HG03575 (cell line): ENCODE measurements at regions not wholly inside any gene's neighbourhood (a gene's known extent, or its start where the extent isn't known, plus 50 kb on each side); places are given as distances from the start of the nearest gene placed in this dataset.

ENCODE experiments used
- ATAC-seq: cut with Tn5 transposase; IDR thresholded peaks from one replicate; pipeline ENCODE4 v1.9.1; 2021; ENCODE audit not compliant: unreplicated experiment, insufficient number of reproducible peaks, low FRiP score; ENCODE audit errors: extremely low read depth

DNA sequence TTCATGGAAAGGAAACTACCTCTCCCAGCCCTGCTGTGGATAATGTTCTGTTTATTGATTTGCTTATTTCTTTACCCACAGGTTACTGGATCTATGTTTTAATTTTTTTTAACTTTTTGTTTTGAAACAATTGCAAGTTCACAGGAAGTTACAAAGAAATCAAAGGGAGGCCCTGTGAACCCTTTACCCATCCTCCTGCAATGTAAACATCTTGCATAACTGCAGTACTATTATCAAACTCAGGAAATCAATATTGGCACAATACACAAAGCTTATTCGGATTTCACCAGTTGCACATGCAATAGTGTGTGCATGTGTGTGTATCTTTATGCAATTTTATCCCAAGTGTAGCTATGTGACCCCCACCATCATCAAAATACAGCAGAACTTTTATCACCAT lies 398.0 kb downstream of the BTBD3 start:
- ATAC-seq: no peak

DNA sequence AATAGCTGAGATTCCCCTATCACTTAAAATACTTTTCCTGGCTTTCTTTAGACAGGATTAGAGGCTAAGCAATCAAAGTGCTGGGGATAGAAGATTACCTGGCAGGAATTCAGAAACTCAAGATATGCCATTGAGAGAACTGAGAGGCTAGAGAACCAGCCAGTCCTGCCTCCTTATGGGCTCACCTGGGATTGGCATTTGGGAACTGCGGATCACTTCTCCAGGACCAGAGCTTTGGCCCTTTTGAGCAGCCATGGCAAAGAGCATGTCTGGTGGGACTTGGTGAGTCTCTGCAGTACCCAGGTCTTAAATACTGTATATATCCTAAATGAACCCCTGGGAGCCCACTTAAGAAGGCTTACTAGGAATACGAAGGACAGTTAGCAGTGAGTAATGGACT lies 399.1 kb downstream of the BTBD3 start:
- ATAC-seq: no peak

DNA sequence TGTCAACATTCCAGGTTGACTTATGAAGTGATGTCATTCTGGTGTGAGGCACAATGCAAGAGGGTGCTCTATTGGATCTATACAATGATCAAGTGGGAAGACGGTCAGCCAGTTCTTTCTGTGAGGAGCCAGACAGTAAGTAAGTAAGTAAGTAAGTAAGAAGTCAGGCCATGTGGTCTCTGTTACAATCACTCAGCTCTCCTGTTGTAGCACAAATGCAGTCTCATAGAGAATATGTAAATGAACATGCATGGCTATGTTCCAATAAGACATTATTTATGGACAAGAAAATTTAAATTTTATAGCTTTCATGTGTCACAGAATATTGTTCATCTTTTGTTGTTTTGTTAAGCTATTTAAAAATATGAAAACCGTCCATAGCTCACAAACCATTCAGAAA lies 399.7 kb downstream of the BTBD3 start:
- no peak for ATAC-seq

DNA sequence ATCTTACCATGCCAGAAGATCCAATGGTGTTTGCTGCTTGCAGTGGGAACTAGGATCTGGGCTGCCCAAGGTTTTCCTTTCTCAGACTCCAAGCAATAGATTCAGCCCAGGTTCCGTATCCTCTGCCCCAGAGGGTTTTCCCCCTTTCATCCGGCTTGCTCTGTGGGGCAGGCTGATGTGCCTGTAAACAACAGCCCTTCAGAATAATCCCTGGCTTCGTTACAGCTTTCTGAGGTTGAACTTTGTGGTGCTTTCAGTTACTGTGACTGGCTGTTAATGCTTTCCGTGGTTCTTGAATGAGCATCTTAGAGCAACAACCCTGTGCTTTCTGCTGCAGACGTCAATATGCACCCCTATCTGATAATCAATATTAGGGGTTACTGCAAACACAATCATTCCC lies 400.4 kb downstream of the BTBD3 start:
- no peak for ATAC-seq

DNA sequence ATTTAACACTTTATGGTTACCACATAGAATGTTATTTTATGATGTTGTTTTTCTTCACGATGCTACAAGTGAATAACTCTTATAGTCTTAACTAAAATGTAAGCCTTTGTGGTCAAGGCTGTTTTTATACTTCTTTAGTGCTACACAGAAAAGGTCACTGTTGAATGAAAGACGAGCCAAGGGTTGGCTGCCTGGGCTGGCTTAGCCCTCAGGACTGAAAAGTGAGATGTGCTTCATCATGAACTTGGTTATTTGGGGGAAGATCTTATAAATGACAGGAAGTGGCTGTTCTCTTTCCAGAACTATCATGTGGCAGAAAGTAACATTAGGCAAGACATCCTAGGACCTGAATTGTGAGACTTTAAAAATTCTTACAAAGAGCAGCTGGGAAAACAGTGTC lies 404.0 kb downstream of the BTBD3 start:
- no peak for ATAC-seq

DNA sequence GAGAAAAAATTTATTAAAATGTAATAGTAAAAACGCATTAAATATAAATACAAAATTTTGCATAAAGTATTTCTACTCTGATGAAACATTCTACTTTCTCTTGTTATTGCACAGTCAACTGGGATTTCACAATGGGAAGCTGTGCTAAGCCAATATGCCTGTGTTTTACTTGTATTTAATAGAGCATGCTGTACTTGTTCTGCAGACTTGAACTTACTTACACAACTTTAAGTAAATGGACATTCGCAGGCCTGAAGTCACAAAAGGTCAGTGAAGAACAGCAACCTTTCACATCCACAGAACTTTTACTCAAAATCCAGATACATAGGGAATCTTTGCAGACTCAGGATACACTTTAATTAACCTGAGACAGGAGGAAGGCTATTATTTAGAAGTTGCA lies 409.5 kb downstream of the BTBD3 start:
- no peak for ATAC-seq

DNA sequence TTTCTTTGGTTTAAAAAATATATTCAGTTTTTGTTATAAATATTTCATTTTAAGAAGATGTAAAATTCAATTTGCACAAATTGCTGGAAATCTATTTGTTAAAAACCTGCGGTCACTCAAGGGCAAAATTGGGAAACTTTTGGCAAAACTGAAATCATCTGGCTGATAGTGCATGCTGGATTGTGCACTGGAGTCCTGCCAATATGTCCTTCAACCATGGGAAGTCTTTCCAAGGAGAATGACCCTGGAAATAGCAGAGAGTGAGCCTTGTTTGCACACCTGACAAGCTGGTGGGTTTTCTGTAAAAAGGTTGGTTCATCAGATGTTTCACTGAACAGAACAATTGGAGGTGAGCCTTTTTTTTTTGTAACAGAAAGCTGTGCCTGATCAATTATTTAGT lies 413.5 kb downstream of the BTBD3 start:
- ATAC-seq: no peak

DNA sequence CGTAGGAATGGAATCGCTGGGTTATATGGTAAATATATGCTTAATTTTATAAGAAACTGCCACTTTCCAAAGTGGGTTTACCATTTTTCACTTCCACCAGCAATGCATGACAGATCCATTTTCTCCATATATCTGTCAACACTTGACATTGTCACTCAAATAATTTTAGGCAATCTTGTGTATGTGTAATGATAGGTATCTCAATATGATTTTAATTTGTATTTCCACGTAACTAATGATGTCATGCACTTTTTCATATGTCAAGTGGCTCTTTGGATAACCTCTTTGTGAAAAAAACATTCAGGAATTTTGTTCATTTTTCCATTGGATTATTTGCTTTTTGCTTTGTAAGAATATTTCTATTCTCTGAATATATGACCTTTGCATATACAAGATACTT lies 419.9 kb downstream of the BTBD3 start:
- no peak for ATAC-seq

DNA sequence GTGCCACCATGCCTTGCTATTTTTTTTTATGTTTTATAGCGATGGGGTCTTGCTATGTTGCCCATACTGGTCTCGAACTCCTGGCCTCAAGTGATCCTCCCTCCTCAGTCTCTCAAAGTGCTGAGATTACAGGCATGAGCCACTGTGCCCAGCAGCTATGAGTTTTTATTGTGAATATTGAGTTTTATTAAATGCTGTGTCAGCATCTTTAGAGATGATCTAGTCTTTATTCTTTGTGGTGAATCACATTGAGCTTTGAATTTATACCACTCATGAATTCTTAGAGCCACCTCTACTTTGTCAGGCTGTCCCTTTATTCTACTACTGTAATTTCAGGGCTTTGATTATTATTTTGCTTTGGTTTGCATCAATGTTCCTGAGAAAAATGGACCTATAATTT lies 428.3 kb downstream of the BTBD3 start:
- no peak for ATAC-seq

DNA sequence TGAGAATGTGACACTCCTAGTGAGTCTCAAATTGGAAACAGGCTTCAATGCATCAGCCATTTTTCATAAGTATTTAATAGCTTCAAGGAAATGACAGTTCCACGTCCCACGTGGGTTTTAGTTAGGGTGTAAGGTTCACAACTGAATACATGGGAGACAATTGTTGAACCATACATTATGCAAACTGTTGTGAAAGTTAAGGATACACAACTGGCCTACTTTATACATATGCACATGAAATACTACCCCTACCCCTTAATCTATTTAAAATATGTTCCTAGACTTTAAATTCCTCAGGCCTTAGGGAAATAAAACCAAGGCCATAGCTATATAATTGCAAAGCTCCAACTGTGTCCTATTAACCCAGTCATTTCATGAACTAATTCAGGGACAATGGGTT lies 436.1 kb downstream of the BTBD3 start:
- ATAC-seq: no peak

DNA sequence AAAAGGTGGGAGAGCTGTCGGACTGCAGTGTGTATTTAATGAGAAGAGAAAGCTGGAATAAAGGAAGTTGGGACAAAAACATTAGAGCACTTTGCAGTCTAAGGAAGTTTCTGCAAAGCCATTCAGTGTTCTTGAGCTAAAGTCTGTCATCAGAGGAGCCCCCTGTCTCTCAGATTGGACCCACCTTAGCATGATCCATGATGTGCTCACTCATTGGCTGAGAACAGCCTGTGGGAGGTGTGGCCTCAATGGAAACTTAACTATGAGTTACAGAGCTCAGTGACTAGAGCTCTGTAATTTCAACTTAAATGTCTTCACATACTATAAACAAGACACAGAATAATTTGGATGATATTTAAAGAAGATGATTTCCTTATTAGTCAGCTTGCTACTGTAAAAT lies 437.0 kb downstream of the BTBD3 start:
- no peak for ATAC-seq

DNA sequence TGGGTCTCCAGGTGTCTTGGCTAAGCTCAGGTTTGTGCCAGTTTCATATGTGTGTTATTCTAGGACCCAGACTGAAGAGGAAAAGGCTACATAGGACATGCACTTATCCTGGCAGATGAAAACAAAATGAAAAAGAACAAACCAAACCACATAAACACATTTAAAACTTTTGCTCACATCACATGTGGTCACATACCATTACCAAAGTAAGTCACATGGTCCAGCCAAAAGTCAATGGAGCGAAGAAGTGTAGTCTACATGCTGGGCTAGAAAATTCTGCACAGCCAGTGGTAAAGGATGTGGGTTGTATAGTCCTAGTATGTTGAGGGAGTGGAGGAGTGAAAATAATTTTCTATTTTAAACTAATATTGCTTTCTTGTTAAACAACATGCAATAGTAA lies 437.5 kb downstream of the BTBD3 start:
- no peak for ATAC-seq

DNA sequence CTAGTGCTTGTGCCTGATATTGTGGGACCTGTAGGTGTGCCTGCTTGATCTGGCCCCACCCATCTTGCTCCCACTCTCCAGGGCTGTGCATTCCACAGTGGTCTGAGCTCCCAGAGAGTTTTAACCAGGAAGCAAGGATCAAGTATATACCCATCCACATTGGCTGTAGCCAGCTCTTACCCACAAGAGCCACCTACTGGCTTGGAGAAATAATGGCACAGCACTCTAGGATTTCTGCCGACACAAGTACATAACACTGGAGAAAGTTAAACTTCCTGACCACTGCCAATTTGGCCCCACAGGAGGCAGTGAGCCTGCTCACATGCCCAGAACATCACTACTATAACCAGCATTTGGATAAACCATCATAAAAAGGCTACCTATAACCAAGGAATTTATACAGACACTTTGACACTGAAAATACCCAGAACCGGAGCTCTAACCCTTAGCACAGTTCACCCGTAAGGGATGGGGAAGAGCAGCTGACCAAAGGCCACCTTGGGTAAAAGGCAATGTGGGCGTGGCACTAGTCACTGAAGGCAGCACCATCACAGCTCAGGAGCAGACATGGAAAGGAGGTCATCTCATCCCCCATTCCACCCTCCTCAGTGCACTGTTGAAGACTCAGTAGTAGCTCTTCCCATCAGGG lies 440.4 kb downstream of the BTBD3 start:
- ATAC-seq: no peak

DNA sequence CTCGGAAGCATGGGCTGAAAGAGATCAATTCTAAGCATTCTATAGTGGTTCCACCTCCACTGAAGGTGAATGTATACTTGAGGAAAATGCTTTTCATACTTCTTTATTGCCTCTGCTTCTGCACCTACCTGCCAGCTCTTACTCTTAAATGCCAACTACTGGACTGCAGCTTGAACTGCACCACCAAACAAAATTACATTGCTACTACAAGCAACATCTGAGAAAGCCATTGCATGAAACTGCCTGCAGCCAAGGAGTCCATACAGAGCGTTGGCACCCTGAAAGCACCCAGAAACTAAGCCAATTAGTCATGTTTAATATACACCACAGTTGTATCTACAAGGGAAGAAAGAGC lies 440.9 kb downstream of the BTBD3 start:
- no peak for ATAC-seq

DNA sequence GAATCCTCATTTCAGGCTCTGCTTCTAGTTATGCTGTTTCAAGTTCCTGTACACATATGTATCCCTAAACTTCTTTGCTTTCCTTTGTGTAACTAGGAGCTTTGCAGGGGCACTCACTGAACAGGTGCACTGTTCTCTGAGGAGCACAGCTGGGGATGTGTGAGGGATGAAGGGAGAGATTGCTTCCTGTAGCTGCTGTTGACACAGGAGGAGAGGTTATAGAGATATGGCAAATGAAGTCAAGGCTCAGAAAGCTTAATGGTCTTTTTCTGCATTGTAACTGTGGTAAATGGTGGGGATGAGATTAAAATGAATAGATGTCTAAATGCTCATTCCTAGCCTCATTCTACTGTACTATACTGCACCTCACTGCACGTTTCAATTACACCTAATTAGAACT lies 454.3 kb downstream of the BTBD3 start:
- no peak for ATAC-seq

DNA sequence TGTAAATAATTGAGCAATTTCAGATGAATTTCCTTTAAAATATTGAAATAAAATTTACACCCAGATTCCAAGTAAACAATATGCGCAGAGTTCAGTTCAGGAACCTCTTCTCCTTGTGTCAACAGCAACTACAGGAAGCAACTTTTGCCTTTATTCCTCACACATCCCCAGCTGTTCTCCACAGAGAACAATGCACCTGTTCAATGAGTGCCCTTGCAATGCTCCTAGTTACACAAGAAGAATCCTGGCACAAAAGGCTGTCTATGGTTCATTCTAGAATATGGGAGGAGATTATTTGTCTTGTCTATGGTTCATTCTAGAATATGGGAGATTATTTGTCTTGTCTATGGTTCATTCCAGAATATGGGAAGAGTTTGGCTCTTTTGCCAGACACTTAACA lies 454.9 kb downstream of the BTBD3 start:
- no peak for ATAC-seq

DNA sequence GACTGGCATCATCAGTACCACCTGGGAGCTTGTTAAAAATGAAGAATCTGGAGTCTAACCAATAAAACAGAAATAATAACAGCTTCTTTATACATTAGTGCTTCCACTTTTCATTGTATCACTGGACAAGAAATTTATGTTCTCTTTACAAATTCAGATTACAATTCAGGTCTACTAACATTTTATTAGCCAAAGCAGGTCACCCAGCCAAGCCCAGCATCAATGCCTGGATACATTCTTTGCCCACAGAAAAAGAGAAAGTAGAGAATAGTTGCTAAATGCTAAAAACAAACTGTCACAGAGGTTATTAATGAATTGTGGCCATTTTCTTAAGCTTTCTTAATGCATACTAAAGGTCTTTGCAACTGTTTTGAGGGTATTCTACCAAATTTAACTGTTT lies 458.3 kb downstream of the BTBD3 start:
- ATAC-seq: no peak

DNA sequence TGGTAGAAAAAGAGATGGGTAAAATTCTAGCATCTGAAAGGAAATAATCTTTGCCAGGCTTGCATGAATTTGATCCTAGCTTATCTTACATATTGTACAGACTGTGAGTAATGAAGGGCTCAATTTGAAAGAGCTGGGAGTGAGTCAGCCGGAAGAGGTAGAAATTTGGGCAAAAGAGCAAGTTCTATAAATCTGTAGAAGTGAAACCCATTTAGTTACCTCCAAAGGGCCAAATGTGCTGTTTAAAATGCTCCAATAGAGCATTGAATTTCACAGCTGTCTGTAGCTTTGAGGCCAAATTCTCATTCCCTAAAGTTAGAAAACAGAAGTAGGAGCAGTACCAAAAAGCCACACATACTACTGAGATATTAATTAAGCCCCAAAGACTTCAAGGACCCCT lies 466.1 kb downstream of the BTBD3 start:
- ATAC-seq: no peak

DNA sequence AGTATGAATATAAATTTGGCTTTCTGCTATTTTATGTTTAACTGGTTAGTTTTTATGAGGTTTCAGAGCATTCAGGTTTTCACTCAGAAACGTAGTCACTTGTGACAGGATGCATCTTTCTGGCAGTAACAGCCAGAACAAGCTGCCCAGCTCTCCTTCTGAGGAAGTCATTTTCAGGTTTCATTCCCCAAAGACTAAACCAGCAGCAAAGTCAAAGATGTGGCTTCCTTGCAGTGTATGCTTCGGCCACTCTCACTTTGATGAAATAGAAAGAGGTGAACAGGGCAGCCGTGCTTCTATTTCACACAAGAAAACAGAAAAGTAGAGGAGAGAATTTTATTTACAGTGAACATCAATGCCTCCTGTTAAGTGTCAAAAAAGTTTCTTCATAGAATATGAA lies 469.1 kb downstream of the BTBD3 start:
- no peak for ATAC-seq

DNA sequence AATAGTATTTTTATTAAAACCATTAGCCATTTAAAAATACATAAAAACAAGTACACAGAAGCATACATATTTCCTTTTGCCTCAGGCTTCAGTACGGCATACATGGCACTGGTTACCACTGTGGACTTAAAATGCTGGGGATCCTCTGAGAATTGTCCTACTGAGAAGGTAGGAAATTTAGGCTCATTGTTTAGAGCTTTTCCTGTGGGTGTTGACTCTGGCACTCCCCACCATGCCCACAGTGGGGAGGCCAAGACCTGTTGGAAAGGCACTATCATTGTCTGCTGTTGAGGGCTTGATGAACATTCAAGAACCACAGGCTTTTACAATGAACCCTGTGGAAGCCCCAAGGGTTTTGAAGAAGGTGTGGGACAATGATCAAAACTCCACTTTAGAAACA lies 473.4 kb downstream of the BTBD3 start:
- no peak for ATAC-seq

DNA sequence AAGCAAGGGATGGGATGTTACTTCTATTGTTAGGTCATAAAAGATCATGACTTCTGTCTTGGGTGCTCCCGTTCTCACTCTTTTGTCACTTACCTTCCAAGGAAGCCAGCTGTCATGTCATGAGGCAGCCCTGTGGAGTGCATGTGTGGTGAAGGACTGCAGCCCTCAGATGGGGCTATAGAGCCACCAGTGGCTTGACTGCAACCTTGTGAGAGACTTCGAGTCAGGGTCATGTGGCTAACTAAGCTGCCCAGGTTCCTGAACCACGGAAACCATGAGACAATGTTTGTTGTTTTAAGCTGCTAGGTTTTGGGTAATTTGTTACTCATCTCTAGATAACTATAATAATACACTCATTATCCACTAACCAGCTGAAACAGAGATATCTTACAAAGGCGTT lies 477.1 kb downstream of the BTBD3 start:
- ATAC-seq: no peak

DNA sequence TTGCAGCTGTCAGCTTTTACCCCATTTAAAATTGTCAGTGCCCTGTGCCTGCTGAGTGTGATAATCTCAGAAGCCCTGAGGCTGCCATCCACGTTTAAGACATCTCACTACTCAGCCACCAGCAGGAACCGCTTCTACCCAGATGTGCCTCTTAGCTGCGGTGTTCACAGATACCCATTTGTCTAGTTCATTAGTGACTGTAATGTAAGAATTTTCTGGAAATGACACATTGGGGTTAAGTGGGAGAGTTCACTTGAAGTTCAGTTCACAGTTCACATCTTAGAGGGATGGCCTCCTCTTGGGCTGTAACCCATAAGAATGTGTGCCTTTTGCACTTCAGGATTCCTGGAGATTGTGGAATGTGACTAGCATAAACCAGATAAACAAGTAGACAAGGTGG lies 477.7 kb downstream of the BTBD3 start:
- no peak for ATAC-seq
